Skeletal muscle satellite cell (primary cell): ENCODE measurements at regions not wholly inside any gene's neighbourhood (a gene's known extent, or its start where the extent isn't known, plus 50 kb on each side); places are given as distances from the start of the nearest gene placed in this dataset.

Experiments
- H3K27me3 ChIP-seq: 2 replicates; pipeline ENCODE4 v1.7.0; 2013; ENCODE audit warnings: low read length; ENCODE audit not compliant: control insufficient read depth, insufficient read depth
- H3K36me3 ChIP-seq: 2 replicates; pipeline ENCODE4 v1.7.0; 2013; ENCODE audit warnings: mild to moderate bottlenecking, control low read depth, low read length; ENCODE audit not compliant: insufficient read depth
- H3K4me1 ChIP-seq: 2 replicates; pipeline ENCODE4 v1.7.0; 2013; ENCODE audit warnings: low read length; ENCODE audit not compliant: control insufficient read depth, insufficient read depth
- H3K4me2 ChIP-seq: 2 replicates; pipeline ENCODE4 v1.7.0; 2013; ENCODE audit warnings: mild to moderate bottlenecking, low read length
- H3K4me3 ChIP-seq: 2 replicates; pipeline ENCODE4 v1.7.0; 2013; ENCODE audit warnings: low read length
- H3K9ac ChIP-seq: 2 replicates; pipeline ENCODE4 v1.7.0; 2013; ENCODE audit warnings: mild to moderate bottlenecking, low read depth, low read length, moderate library complexity
- H3K9me3 ChIP-seq: replicated peaks from 2 replicates; pipeline ENCODE4 v1.7.0; 2013; ENCODE audit warnings: mild to moderate bottlenecking, control low read depth, low read length

DNA sequence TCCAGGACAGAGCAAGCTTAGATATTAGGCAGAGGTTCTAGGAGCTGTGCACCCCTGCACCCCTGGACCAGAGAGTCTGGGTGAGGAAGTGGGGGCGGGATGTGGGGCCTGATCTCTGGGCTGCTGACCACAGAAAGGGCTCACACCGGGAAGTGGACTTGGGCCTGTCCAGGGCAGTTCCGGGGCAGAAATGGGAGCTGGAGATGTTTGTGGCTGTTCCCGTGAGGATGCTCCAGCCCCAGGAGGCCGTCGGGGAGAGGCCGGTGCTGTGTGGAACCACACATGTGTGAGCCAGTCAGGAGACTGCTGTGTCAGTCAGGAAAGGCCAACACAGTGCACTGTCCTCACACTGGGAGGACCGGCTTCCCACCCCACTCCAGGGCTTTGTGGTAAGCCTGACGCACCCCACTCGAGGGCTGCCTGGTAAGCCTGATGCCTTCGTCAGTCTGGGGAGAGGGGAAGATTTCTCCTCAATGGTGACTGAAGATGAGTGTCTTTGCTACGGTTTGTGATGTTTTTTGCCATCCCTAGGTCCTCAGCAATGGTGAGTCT, 741.0 kb downstream of the BRD1 start:
- H3K4me1 ChIP-seq, result no peaks in the 10 kb centered on the region
- no peaks in the 10 kb centered on the region for H3K27me3 ChIP-seq
- H3K36me3 ChIP-seq, result no peaks in the 10 kb centered on the region
- peaks cover 57% of the 10 kb centered on the region for H3K9me3 ChIP-seq
- H3K4me3 ChIP-seq, result no peak overlapping the region
- no peak overlapping the region for H3K4me2 ChIP-seq
- H3K9ac ChIP-seq, result no peak overlapping the region

DNA sequence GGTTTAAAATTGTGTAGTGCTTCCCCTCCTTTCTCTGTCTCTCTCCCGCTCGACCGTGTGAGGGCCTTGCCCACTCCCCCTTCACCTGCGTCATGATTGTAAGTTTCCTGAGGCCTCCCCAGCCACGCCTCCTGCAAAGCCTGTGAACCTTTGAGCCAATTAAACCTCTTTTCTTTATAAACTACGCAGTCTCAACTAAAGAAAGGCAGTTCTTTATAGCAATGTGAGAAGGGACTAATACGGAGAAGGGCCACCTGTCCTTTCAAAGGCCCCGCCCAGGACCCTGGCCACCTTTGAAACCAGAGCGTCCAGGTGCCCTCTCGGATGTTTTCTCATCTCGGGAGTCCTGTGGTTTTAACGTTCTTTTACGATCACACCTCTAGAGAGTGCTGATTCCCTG, 741.5 kb downstream of the BRD1 start:
- Histone ChIP-seq H3K9me3 (peaks cover 53% of the 10 kb centered on the region), H3K4me1 (no peaks in the 10 kb centered on the region), H3K27me3 (no peaks in the 10 kb centered on the region), H3K4me3 (no peak overlapping the region), H3K4me2 (no peak overlapping the region), H3K9ac (no peak overlapping the region), H3K36me3 (no peaks in the 10 kb centered on the region)

DNA sequence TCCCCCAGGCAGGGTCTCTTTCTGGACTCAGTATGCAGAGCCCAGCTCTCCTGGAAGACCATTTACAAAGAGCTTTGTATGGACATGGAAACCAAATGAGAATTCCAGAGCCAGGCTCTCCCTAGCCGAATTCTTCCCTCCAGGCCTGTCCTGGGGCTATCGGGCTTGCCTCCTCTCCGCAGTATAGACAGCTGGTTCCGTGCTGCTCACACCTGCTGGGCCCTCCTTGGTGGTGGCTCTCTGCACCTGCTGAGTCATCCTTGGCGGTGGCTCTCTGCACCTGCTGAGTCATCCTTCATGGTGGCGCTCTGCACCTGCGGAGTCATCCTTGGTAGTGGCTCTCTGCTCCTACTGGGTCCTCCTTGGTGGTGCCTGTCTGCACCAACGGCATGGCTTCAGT, 743.5 kb downstream of the BRD1 start:
- Histone ChIP-seq H3K9me3 (peaks cover 43% of the 10 kb centered on the region), H3K27me3 (no peaks in the 10 kb centered on the region), H3K9ac (no peak overlapping the region), H3K4me1 (no peaks in the 10 kb centered on the region), H3K36me3 (no peaks in the 10 kb centered on the region), H3K4me3 (no peak overlapping the region), H3K4me2 (no peak overlapping the region)

DNA sequence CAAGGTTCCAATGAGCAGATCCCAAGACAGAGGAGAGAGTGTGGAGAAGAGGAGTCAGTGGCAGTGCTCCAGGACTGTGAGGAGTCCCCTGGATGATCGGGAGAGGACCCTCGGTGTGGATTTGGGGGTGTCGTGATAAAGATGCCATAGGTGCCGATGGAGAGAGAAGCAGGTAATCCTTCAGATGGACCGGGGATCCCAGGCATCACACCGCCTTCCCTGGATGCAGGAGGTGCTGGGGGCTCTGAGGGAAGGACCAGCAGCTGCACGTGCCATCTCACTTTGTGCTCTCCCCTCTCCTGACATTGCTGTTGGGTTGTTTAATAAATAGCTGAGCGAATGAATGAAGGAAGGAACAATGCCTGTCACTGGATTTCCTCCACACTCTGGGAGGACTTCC, 744.1 kb downstream of the BRD1 start:
- Histone ChIP-seq H3K27me3 (no peaks in the 10 kb centered on the region), H3K36me3 (no peaks in the 10 kb centered on the region), H3K4me2 (no peak overlapping the region), H3K4me3 (no peak overlapping the region), H3K9ac (no peak overlapping the region), H3K4me1 (no peaks in the 10 kb centered on the region), H3K9me3 (peaks cover 39% of the 10 kb centered on the region)

DNA sequence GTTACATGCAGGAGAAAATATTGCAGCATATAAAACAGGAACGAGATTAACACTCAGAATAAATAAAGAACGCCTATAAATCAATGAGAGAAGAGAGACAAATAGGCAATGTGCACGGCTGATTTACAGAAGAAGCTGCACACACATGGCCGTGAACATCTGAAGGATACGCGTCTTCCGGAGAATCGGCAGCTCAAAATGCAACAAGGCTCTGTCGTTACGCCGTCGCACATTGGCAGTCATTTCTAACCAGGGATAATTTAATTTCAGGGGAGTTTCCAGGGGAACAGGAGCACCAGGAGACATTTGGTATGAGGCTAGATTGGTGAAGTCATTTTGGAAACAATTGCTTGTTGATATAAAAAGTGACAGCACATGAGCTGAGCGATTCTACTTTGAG, 745.2 kb downstream of the BRD1 start:
- Histone ChIP-seq H3K9me3 (peaks cover 33% of the 10 kb centered on the region), H3K36me3 (no peaks in the 10 kb centered on the region), H3K4me3 (no peak overlapping the region), H3K9ac (no peak overlapping the region), H3K4me1 (no peaks in the 10 kb centered on the region), H3K27me3 (no peaks in the 10 kb centered on the region), H3K4me2 (no peak overlapping the region)

DNA sequence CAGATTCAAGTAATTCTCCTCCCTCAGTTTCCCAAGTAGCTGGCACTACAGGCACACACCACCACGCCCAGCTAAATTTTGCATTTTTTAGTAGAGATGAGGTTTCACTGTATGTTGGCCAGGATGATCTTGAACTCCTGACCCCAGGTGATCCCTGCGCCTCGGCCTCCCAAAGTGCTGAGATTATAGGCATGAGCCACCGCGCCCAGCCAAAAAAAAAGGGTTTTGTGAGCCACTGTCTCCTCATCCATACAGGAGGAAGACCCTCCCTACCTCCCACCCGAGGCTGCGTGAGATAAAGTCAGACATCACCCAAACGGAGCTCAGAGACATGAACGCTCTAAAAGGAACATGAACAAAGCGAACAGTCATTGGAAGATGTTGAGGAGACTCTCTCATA, 745.7 kb downstream of the BRD1 start:
- H3K4me2 ChIP-seq, result no peak overlapping the region
- peaks cover 34% of the 10 kb centered on the region for H3K9me3 ChIP-seq
- no peak overlapping the region for H3K9ac ChIP-seq
- H3K27me3 ChIP-seq, result no peaks in the 10 kb centered on the region
- H3K4me3 ChIP-seq, result no peak overlapping the region
- no peaks in the 10 kb centered on the region for H3K4me1 ChIP-seq
- H3K36me3 ChIP-seq, result no peaks in the 10 kb centered on the region

DNA sequence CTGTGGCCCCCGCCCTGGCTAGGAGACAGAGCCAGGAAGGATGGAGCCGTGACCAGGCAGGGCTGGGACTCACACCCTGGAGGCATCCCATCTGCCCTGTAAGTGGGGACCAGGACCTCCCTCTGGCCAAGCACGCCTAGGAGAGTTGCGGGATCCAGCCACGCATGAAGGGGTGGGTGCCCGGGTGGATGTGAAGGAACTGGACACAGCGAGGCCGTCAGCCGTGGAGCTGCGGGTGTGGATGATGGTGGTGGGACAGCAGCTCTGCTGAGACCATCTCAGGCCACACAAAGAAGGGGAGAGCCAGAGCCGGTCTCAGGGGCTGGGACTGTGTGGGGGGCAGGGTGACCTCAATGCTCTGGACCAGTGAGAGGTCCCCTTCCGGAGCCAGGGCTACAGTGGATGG, 746.4 kb downstream of the BRD1 start:
- H3K9me3 ChIP-seq, result peaks cover 30% of the 10 kb centered on the region
- H3K9ac ChIP-seq, result no peak overlapping the region
- H3K4me3 ChIP-seq, result no peak overlapping the region
- H3K4me2 ChIP-seq, result no peak overlapping the region
- H3K4me1 ChIP-seq, result no peaks in the 10 kb centered on the region
- no peaks in the 10 kb centered on the region for H3K27me3 ChIP-seq
- H3K36me3 ChIP-seq, result no peaks in the 10 kb centered on the region

DNA sequence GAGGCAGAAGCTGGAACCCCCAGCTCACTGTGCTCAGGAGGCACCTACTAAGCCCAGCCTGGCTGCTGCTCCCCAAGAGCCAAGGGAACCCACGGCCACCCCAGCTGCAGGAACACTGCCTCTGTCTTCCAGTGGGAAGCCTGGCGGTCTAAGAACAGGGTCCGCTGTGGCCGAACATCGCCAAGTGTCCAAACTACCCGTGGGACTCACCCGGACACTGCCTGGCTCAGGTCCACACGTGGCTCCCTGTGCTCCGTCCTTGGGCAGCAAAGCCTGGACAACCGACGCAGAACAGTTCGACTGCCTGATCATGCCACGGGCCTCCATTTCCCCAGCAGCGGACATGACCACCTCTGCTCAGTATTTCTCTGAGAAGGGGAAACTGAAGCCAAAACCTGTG, 747.0 kb downstream of the BRD1 start:
- H3K4me2 ChIP-seq, result no peak overlapping the region
- H3K4me1 ChIP-seq, result no peaks in the 10 kb centered on the region
- no peaks in the 10 kb centered on the region for H3K36me3 ChIP-seq
- H3K4me3 ChIP-seq, result no peak overlapping the region
- H3K27me3 ChIP-seq, result no peaks in the 10 kb centered on the region
- no peak overlapping the region for H3K9ac ChIP-seq
- peaks cover 30% of the 10 kb centered on the region for H3K9me3 ChIP-seq

DNA sequence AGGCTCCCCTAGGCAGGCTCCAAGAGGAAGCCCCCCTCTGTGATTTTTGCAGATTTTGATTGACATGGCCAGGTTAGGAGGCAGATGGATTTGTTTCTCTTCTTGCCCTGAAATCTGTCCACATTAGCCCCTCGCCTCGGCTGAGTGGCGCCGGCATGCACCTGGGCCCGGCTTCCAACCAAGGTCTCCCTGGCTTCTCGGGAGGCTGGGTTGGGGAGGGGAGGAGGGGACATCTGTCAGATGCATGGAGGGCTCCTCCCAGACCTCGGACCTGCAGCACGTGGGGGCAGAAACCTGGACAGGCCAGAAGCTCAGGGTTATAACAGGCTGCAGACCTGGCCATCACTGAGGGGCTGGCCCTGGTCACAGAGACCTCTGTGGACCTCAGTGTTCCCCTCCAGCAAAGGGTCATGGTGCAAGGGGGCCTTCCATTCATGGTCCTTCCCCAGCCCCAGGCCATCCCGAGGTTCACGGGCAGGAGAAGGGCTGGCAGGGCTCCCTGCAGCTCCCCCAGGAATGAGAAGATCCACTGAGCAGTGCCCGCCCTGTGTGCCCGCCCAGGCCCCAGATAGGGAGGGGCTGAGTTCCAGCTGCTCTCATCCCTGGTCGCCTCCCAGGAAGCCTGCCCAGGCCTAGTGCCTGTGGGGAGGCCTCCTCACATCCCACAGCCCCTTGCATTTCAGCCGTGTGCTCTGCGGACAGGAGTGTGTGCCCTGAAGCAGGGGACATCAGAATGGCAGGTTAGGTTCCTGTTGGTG, 747.8 kb downstream of the BRD1 start:
- H3K4me3 ChIP-seq, result no peak overlapping the region
- no peaks in the 10 kb centered on the region for H3K4me1 ChIP-seq
- H3K9ac ChIP-seq, result no peak overlapping the region
- H3K36me3 ChIP-seq, result no peaks in the 10 kb centered on the region
- H3K4me2 ChIP-seq, result no peak overlapping the region
- no peaks in the 10 kb centered on the region for H3K27me3 ChIP-seq
- peaks cover 27% of the 10 kb centered on the region for H3K9me3 ChIP-seq

DNA sequence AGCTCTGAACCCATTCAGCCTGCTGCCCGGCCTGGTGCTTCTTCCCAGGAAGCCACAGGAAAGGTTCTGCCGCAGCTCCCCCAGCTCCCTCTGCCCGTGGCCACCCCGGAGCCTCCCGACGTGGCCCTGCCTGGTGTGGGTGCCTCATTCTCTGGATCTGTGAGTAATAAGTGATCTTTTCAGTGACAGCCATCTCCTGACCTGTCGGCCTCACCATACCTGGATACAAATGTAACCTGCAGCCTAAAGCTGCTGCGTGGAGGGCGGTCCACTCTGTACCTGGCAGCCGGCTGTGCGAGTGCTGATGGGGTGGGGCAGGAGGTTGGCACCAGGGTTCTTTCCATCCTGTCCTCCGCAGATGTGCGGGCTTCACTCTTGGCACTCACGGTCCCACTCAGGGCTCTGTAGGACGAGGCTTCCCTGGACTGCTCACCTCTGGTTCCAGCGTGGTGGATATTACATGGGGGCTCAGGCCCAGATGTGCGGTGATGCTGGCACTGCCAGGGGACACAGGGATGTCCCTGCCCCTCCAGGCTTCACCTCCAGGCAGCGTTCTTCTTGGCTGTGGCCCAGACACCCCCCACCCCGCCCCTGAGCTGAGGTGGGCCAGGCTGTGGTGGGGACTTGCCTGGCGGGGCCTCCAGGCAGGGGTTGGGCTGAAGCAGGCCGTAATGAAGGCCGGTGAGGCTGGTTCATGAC, 748.5 kb downstream of the BRD1 start:
- Histone ChIP-seq H3K36me3 (no peaks in the 10 kb centered on the region), H3K9ac (no peak overlapping the region), H3K4me3 (no peak overlapping the region), H3K4me2 (no peak overlapping the region), H3K27me3 (no peaks in the 10 kb centered on the region), H3K4me1 (no peaks in the 10 kb centered on the region), H3K9me3 (peaks cover 27% of the 10 kb centered on the region)

DNA sequence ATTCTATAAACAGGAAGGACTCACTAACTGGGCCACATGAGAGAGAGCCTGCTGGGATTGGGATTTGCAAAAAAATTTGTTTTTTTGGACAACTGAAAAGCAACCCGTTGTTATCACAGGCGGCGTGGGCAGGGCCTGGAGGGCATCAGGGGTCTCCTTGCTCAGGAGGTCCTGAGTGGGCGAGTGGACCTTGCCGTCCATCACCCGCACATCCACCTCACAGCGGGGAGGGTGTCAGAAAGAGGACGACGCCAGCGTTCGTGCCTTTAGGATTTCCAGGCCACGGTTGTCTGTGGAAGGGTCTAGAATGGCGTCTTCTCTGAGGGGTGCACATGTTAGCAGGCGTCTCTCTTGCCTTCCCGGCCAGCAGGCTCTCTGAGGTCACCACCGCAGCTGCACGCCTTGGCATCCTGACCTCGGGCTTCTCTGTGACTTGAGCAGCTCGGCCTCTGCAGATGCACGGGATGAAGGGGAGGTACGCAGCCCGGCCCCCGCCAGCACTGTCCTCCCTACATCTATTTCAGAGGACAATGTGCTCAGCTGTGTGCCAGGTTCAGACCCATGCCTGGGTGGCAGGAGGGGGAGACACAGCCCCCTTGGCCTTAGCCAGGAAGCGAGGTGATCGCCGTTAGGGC, 749.5 kb downstream of the BRD1 start:
- Histone ChIP-seq H3K9me3 (peaks cover 25% of the 10 kb centered on the region), H3K4me3 (no peak overlapping the region), H3K36me3 (no peaks in the 10 kb centered on the region), H3K4me2 (no peak overlapping the region), H3K27me3 (no peaks in the 10 kb centered on the region), H3K9ac (no peak overlapping the region), H3K4me1 (no peaks in the 10 kb centered on the region)
